ENCODE measurements at regions not wholly inside any gene's neighbourhood (a gene's known extent, or its start where the extent isn't known, plus 50 kb on each side); places are given as distances from the start of the nearest gene placed in this dataset.
A peak's percentile ranks its signal among the peaks of the same experiment; 100 is the strongest.

GRCh38 chr14:89078021-89078795 is 253.8 kb downstream of the TTC8 start:
- H3K9ac ChIP-seq (ENCODE audit: insufficient read depth in 1 of 2, low read length in 2 of 2): no peak overlapping the region
- TF ChIP-seq CTCF (IDR thresholded peaks at IDR 0.05; ENCODE audit: control extremely low read depth, extremely low read depth): no peak
- no peak overlapping the region for H3K4me3 ChIP-seq
- no peaks in the 10 kb centered on the region for H3K27me3 ChIP-seq (ENCODE audit: control insufficient read depth in 3 of 3, insufficient read depth in 3 of 3, low read length in 2 of 3)
- ATAC-seq (ENCODE audit: insufficient read depth, low FRiP score) (no peak), DNase-seq (peak; percentile 40 to 60 (median 55))
- no peaks in the 10 kb centered on the region for H3K9me3 ChIP-seq (ENCODE audit: control insufficient read depth in 4 of 4, insufficient read depth in 3 of 4, low read length in 3 of 4)
- peaks cover 0 to 5% (median 0%) of the 10 kb centered on the region in 5 donors for H3K4me1 ChIP-seq (ENCODE audit: control insufficient read depth in 5 of 5, insufficient read depth in 5 of 5, low read length in 5 of 5)
- no peak overlapping the region for H3K27ac ChIP-seq (ENCODE audit: low read depth in 1 of 2, low read length in 1 of 2)
- H3K36me3 ChIP-seq (ENCODE audit: control insufficient read depth in 4 of 4, insufficient read depth in 4 of 4, low read length in 4 of 4): no peaks in the 10 kb centered on the region
- WGBS, 2 donors: 77 to 84% methylated on average over 16 of the region's 16 CpGs

- no peak overlapping the region for H3K27ac ChIP-seq (ENCODE audit: low read depth in 1 of 2, low read length in 1 of 2)
- H3K4me1 ChIP-seq (ENCODE audit: control insufficient read depth in 5 of 5, insufficient read depth in 5 of 5, low read length in 5 of 5): peaks cover 0 to 14% (median 2%) of the 10 kb centered on the region in 5 donors
- DNase-seq (peak in 2 of 3 donors; percentile 39 to 46), ATAC-seq (ENCODE audit: insufficient read depth, low FRiP score) (no peak)
- no peak overlapping the region for H3K9ac ChIP-seq (ENCODE audit: insufficient read depth in 1 of 2, low read length in 2 of 2)
- TF ChIP-seq CTCF (IDR thresholded peaks at IDR 0.05; ENCODE audit: control extremely low read depth, extremely low read depth): no peak
- 75 to 92% methylated on average over 12 of the region's 12 CpGs for WGBS, 2 donors
- no peak overlapping the region for H3K4me3 ChIP-seq
- H3K36me3 ChIP-seq (ENCODE audit: control insufficient read depth in 4 of 4, insufficient read depth in 4 of 4, low read length in 4 of 4): no peaks in the 10 kb centered on the region
- H3K9me3 ChIP-seq (ENCODE audit: control insufficient read depth in 4 of 4, insufficient read depth in 3 of 4, low read length in 3 of 4): peaks cover 0 to 3% (median 0%) of the 10 kb centered on the region in 4 donors
- H3K27me3 ChIP-seq (ENCODE audit: control insufficient read depth in 3 of 3, insufficient read depth in 3 of 3, low read length in 2 of 3): no peaks in the 10 kb centered on the region
Observed at GRCh38 chr14:89085231-89085731, 260.8 kb downstream of the TTC8 start.

GRCh38 chr14:89085737-89086382 is 261.4 kb downstream of the TTC8 start:
- Histone ChIP-seq H3K27ac (ENCODE audit: low read depth in 1 of 2, low read length in 1 of 2) (no peak overlapping the region), H3K27me3 (ENCODE audit: control insufficient read depth in 3 of 3, insufficient read depth in 3 of 3, low read length in 2 of 3) (no peaks in the 10 kb centered on the region)

More at GRCh38 chr14:89085737-89086382, 261.4 kb downstream of the TTC8 start:
- Histone ChIP-seq H3K4me3 (no peak overlapping the region), H3K9ac (ENCODE audit: insufficient read depth in 1 of 2, low read length in 2 of 2) (no peak overlapping the region), H3K36me3 (ENCODE audit: control insufficient read depth in 4 of 4, insufficient read depth in 4 of 4, low read length in 4 of 4) (no peaks in the 10 kb centered on the region), H3K9me3 (ENCODE audit: control insufficient read depth in 4 of 4, insufficient read depth in 3 of 4, low read length in 3 of 4) (peaks cover 0 to 3% (median 0%) of the 10 kb centered on the region in 4 donors), H3K4me1 (ENCODE audit: control insufficient read depth in 5 of 5, insufficient read depth in 5 of 5, low read length in 5 of 5) (peaks cover 0 to 14% (median 2%) of the 10 kb centered on the region in 5 donors)
- no peak for TF ChIP-seq CTCF (IDR thresholded peaks at IDR 0.05; ENCODE audit: control extremely low read depth, extremely low read depth)
- ATAC-seq (ENCODE audit: insufficient read depth, low FRiP score): no peak
- DNase-seq: peak in 2 of 3 donors; percentile 20 to 47
- 47 to 71% methylated on average over 9 of the region's 9 CpGs for WGBS, 2 donors
